ENCODE measurements at regions not wholly inside any gene's neighbourhood (a gene's known extent, or its start where the extent isn't known, plus 50 kb on each side); places are given as distances from the start of the nearest gene placed in this dataset.
A peak's percentile ranks its signal among the peaks of the same experiment; 100 is the strongest.
"Not testable (repeated sequence)": the region's sequence is repeated elsewhere in the genome, so short reads cannot be mapped to it uniquely, and the experiment has no call there.

DNA sequence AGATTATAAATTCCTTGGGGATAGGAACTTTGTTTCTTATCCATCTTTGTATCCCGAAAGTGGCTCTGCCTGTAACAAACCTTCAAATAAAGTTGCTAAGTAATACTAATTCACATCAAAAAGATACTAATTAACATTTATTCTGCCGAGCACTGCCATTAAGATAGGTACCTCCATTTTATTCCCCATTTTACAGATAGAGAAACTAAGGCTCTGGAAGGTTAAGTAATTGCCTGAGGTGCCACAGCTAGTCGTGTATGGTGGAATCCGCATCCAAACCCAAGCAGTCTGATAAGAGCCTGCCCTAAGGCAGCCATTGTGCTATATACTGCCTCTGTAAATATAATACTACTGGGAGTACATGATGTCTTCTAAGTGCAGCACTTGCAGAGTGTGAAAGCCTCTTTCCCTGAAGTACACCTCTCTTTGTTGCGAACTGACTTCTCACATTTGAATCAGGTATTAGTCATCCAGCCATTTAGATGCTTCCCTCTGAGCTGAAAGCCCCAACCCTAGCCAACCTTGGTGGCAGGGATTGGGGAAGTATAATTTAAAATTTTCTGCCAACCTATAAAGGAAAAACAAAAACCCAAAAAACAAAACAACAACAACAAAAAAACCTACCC, 78.5 kb upstream of the CHD2 start:
- no peak for DNase-seq (ENCODE audit: low read depth in 2 of 3, low spot score in 1 of 3)

DNA sequence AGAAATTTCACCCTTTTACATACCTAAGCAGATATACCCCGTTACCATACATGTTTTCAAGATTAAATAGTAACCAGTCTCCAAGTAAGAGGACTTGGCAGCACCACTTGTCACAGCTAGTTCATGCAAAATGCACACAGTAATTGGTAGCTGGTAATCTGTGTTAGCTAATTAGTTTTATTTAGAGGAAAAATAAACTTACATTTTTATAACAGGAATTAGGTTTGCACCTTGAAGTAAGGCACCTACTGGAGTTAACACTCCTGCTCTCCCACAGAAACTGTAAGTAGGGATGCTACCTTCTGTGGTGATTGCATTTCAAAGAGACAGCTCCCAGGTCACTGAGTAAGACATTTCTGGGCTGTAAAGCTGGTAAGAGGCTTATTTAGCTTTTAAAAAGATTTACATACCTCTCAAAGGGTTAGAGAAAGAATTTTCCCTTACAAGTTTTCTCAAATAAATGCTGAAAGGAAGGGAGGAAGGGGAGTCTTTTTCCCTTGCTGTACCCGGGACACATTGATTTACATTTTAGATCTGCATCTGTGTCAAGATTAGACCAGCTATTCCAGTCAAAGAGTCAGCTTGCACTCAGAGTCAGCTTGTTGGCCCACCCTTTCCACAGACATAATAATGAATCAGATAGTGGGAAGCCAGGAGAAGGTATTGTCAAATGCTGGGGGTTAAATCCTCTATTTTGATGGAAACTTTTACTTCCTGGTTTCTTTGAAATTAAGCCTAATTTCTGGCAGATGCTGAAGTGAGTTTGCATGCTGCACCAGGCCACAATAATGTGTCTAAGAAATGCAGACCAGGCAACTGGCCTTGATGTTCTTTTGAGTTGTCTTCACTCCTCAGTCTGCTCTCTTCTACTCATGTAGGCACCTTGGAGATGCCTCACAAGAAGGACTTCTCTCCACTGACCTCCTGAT, 77.6 kb upstream of the CHD2 start:
- no peak for DNase-seq (ENCODE audit: low read depth in 2 of 3, low spot score in 1 of 3)

DNA sequence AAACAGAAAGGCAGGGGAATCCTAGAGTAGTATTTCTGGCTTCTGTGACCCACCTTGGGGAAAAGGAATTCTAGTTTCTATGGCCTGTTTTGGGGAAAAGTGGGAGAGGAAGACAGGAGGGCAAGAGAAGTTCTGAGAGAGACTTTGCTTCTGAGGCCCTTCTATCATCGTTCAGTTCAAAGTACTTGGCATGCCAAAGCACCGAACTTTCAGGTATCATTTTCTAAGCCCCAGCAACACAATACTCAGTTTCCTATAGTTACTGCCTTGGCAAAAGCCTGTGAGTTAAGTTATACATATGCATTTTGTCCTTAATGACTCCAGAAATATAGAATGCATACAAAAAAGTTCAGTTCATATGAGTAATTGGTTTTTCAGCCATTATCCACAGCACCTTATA, 74.1 kb upstream of the CHD2 start:
- DNase-seq (ENCODE audit: low read depth in 2 of 3, low spot score in 1 of 3), result no peak

DNA sequence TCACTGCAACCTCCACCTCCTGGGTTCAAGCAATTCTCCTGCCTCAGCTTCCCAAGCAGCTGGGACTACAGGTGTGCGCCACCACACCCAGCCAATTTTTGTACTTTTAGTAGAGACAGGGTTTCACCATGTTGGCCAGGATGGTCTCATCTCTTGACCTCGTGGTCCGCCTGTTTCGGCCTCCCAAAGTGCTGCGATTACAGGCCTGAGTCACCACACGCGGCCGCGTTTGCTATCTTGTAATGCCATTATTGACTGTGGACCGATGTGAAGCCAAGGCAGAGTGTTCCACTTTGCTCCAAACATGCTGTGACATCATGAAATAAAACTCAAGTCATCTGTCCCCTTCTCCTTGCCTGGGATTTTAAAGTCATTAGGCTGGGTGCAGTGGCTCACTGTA, 72.1 kb upstream of the CHD2 start:
- DNase-seq (ENCODE audit: low read depth in 2 of 3, low spot score in 1 of 3), result not testable (repeated sequence)

DNA sequence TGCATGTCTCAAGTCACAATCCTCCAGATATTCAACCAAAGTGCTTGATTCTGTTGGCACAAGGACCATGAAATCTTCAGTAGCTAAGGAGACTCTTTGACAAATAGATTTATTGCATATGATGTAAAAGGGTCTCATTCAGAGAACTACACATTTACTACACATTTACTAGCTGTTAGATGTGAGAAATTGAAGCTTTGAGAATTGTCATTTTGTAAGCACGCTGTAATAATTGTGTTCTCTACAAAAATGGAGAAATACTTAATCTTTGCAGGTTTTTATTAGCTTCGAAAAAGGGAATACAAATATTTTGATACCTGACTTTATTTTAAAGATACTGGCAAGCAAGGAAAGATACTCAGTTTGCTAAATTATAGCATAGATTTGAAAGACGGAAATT, 70.2 kb upstream of the CHD2 start:
- DNase-seq (ENCODE audit: low read depth in 2 of 3, low spot score in 1 of 3), result no peak

DNA sequence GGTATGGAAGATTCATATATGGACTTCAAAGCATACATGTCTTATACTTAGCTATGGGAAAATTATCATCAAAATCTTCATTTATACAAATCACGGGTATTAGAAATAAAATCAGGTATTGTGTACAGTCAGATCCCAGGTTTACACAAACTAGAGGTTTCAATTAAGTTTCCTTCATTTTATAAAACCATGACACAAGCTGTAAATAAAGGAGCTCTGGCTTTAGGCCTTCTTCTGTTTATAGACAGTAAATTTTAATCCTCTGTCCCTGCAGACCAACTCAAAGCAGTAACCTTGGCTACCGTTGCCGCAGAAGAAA, 68.8 kb upstream of the CHD2 start:
- DNase-seq (ENCODE audit: low read depth in 2 of 3, low spot score in 1 of 3), result no peak

DNA sequence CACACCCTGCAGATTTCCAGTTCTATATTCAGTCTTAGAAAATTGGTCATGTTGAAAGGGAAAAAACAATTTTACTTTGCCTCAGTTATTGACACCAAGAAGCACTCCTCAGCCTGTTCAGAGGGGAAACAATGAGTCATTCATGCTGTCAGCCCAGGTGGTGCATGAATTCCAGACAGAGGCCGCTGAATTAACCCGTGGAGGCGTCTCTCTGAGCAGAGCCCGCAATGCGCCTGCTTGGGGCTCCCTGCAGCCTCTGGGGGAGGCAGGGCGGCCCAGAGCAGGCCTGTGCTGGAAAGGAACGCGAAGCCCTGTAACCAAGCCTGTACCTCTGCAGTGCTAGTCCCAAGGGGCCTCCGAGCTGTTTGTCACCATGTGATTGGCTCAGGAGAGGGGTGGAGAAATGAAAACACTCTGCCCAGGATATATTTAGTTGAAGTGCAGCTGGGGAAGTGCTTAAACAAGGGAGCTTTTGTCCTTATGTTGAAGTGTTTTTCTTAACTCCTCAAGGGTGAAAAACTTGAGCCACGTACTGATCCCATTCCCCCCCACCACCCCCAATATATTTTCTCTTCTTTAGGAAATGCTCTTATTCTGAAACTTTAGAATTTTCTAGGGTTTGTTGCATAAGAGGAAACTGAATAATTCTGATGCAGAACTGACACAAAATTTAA, 68.3 kb upstream of the CHD2 start:
- DNase-seq (ENCODE audit: low read depth in 2 of 3, low spot score in 1 of 3), result peak; percentile 81 to 90 (median 82)

DNA sequence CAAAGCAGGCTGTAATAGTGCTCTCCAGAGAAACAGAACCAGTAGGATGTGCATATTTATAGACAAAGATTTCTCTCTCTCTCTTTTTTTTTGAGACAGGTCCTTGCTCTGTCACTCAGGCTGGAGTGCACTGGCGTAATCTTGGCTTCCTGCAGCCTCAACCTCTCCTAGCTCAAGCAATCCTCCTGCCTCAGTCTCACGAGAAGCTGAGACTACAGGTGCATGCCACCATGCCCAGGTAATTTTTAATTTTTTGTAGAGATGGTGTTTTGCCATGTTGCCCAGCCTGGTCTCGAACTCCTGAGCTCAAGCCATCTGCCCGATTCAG, 67.1 kb upstream of the CHD2 start:
- no peak for DNase-seq (ENCODE audit: low read depth in 2 of 3, low spot score in 1 of 3)

DNA sequence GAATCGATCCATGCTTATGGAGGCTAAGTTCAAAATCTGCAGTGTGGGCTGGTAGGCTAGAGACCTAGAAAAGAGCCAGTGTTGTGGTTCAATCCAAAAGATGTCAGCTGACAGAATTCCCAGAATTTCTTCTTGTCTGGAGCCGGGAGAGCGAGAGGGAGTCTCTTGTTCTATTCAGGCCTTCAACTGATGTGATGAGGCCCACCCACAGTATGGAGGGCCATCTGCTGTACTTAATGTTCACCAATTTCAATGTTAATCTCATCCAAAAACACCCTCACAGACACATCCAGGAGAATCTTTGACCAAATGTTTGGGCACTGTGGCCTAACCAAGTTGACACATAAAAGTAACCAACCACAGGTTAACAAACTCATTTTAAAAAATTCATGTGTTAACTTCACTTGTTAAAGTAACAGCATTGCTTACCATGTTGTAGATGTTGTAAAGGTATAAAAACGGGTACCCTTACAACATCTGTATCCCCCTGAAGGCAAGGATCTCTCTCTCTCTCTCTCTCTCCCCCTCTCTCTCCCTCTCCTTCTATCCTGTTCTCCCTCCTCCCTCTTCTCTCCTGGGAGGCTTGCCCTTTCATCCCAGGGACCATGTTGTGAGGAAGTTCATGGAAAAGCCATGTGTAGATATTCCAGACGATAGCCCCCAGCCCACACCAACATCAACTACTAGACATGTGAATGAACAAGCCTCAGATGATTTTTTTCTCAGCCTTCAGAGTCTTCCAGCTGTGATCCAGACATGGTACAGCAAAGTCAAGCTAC, 66.4 kb upstream of the CHD2 start:
- DNase-seq (ENCODE audit: low read depth in 2 of 3, low spot score in 1 of 3), result no peak

DNA sequence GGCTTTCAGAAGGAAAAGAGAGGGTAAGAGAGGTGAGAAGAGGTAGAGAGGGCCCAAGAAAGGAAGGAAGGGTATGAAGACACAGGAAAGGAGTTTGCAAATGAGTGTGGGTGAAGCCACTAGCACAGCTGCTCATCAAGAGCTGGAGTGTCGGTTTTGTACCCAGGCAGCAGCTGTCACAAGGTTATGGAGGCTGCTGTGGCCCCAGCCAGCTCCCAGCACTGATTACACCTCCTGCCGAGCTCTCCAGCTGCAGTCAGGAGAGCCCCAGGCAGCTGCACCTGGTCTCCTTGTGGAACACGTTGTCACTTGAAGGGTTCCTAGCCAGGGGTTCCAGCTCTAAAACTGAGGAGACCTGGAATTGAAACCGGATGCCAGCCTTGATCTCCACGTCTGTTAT, 60.4 kb upstream of the CHD2 start:
- DNase-seq (ENCODE audit: low read depth in 2 of 3, low spot score in 1 of 3), result no peak

DNA sequence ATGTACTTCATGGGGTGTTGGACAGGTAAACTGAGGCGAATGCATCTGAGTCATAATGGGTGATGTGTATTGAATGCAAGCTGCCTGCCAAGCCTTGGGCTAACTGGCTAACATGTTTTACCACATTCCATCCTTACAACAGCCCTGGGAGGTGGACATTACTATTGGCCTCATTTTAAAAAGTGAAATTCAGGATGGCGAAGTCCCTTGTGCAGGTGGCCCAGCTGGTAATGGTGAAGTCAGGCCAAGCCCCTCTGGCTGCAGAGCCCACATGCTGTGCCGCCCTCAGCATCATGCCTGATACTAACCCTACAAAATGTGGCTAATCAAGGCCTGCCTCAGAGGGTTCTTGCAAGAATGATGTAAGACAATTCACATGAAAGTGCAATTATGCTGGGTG, 60.0 kb upstream of the CHD2 start:
- no peak for DNase-seq (ENCODE audit: low read depth in 2 of 3, low spot score in 1 of 3)

DNA sequence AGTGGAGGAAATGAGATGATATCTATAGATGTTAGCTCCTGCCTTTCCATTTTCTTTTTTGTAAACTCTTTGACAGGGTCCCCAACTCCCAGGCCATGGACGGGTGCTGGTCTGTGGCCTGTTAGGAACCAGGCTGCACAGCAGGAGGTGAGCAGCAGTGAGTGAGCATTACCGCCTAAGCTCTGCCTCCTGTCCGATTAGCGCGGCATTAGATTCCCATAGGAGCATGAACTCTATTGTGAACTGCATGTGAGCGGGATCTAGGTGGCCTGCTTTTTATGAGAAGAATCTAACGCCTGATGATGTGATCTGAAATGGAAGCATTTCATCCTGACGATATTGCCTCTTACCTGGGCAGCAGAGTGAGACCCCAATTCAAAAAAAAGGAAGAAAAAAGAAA, 56.8 kb upstream of the CHD2 start:
- DNase-seq (ENCODE audit: low read depth in 2 of 3, low spot score in 1 of 3), result no peak

DNA sequence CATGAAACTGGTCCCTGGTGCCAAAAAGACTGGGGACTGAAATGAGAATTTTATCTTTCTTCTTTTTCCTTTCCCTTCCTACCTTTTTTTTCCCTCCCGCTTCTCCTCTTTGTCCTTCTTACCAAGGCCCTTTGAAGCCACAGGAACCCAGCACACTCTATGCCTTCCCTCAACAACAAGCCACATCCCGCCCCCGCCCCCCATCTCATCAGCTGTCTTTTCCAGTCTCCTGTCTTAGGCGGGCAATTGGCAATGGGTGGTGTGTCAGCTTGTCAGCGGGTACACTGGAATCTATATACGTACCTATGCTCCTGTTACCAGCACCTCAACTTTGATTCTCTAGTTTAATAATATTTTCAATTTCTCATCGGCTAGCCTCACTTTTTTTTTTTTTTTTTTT, 56.3 kb upstream of the CHD2 start:
- DNase-seq (ENCODE audit: low read depth in 2 of 3, low spot score in 1 of 3), result no peak

DNA sequence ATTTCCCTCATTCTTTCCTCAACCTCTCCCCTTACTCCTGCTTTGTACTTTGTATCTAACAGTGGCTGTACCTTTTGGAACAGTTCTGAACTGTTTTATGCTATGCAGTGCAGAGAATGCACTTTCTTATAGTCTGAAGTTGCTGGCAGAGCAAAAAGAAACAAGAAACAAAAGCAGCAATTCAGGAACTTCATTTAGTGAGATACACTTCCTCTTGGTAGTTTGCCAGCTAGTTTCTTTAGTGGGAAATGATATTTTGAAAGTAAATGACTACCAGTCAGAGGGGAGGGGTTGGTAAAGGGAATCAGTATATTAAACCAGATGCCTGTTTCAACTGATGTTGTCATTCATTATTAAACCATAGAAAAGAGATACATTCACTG, 55.0 kb upstream of the CHD2 start:
- no peak for DNase-seq (ENCODE audit: low read depth in 2 of 3, low spot score in 1 of 3)

DNA sequence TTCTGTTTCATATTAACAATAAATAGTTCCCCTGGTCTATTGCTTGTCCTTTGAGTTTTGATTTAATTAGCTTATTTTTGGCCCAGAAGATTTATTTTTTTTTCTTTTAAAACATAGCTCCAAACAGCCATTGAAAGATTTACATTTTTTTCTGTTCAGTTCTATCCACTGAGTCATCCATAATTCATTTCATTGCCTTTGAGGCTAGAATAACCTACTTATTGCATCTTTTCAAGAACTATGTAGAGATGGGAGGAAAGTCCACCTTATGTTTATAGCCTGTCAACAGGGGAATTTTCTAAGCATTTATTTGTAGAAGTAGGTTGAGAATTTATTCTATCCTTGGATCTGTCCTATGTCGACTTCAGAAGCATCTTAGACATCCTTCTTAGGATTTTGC, 53.4 kb upstream of the CHD2 start:
- DNase-seq (ENCODE audit: low read depth in 2 of 3, low spot score in 1 of 3), result no peak

DNA sequence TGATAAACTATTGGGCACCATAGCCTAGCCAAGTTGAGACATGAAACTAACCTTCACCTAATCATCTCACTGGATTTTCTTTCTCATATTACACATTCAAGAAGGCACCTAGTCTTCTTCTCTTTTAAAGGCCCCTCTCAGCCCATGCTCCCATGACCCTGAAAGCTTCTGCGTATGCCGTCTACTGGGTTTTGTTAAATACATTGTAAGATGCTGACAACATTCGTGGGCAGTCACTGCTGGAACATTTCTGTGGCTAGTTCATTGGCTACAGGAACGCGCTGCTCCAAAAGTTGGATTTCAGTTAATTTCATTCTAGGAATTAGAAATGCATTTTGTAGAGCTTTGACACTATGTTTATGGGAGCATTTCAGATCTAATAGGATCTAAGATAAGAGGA, 52.3 kb upstream of the CHD2 start:
- DNase-seq (ENCODE audit: low read depth in 2 of 3, low spot score in 1 of 3), result no peak

DNA sequence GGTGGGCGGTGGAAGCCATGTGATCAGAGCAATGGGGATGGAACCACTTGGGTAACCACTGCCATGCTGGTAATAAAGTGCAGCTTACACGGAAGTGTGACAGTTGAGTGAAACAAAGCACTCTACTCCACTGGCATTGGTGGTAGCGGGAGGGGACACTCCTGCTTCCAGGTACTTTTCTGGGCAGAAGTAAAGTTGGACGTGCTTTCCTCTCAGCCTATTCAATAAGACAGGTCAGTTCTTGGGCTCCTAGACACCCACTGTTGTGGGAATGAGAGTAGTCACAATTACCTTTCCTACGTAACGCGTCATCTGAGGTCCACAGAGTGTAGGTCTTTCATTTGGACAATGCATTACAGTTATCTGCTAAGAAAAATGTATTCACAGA, 51.7 kb upstream of the CHD2 start:
- DNase-seq (ENCODE audit: low read depth in 2 of 3, low spot score in 1 of 3), result no peak

DNA sequence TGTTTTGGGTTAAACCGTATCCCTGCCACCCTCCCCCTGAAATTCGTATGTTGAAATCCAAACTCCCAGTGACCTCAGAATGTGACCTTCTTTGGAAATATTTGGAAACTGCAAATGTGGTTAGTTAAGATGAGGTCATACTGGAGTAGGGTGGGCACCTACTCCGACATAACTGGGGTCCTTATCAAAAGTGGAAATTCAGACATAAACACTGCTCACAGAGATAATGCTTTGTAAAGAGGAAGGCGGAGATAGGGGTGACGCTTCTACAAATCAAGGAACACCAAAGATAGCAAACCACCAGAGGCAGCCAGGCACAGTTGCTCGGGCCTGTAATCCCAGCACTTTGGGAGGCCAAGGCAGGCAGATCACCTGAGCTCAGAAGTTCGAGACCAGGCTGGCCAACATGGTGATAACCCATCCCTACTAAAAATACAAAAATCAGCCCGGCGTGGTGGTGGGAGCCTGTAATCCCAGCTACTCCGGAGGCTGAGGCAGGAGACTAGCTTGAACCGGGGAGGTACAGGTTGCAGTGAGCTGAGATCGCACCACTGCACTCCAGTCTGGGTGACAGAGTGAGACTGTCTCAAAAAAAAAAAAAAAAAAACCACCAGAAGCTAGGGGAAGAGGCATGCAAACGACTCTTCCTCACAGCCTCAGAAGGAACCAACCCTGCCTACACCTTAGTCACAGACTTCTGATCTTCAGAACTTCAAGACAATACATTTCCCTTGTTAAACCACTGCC, 51.1 kb upstream of the CHD2 start:
- no peak for DNase-seq (ENCODE audit: low read depth in 2 of 3, low spot score in 1 of 3)

DNA sequence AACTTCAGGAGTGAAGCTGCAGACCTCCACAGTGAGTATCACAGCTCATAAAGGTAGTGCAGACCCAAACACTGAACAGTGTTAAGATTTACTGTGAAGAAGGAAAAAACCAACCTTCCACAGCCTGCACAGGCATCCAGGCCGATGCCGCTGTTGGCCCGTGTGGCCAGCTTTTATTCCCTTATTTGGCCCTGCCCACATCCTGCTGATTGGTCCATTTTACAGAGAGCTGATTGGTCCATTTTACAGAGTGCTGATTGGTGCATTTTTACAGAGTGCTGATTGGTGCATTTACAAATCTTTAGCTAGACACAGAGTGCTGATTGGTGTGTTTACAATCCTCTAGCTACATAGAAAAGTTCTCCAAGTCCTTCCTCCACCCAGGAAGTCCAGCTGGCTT, 49.9 kb upstream of the CHD2 start:
- DNase-seq (ENCODE audit: low read depth in 2 of 3, low spot score in 1 of 3), result peak in 1 of 3 donors; percentile 39

All from stimulated activated CD4-positive, alpha-beta T cell treated with anti-CD3 and anti-CD28 coated beads, Interleukin-12 subunit alpha, Interleukin-12 subunit beta, amount 100 ng/mL, for 48 hours (primary cell).